ENCODE measurements at regions not wholly inside any gene's neighbourhood (a gene's known extent, or its start where the extent isn't known, plus 50 kb on each side); places are given as distances from the start of the nearest gene placed in this dataset.

- TF ChIP-seq CTCF (IDR thresholded peaks at IDR 0.05; ENCODE audit: low read depth, low read length, missing input control) = no peak
- no peak for TF ChIP-seq ATF3 (IDR thresholded peaks at IDR 0.05)
- TF ChIP-seq JUND (IDR thresholded peaks at IDR 0.05) = no peak
- TF ChIP-seq YY1 (IDR thresholded peaks at IDR 0.05) = no peak
- no peak for TF ChIP-seq MAX (IDR thresholded peaks at IDR 0.05)
- no peak for TF ChIP-seq REST (IDR thresholded peaks at IDR 0.05)
- TF ChIP-seq SP1 (IDR thresholded peaks at IDR 0.05) = no peak
- TF ChIP-seq FOXA1 (IDR thresholded peaks at IDR 0.05) = no peak
- no peak for TF ChIP-seq RAD21 (IDR thresholded peaks at IDR 0.05)
Measured at GRCh38 chr6:93498713-93499112, 79.4 kb upstream of the EPHA7 start.
